ENCODE measurements at regions not wholly inside any gene's neighbourhood (a gene's known extent, or its start where the extent isn't known, plus 50 kb on each side); places are given as distances from the start of the nearest gene placed in this dataset.

GRCh38 chr18:46297124-46297523 lies 192.9 kb downstream of the HAUS1 start:
- FAIRE-seq (no peak), DNase-seq (ENCODE audit: low read depth) (no peak)
- Histone ChIP-seq H3K36me3 (ENCODE audit: control insufficient read depth, insufficient read depth, low read length) (no peaks in the 10 kb centered on the region), H3K4me3 (ENCODE audit: low read depth, low read length) (no peak overlapping the region), H3K27me3 (ENCODE audit: control insufficient read depth, insufficient read depth, low read length) (no peaks in the 10 kb centered on the region)
- no peak for TF ChIP-seq CTCF (IDR thresholded peaks at IDR 0.05; ENCODE audit: insufficient read depth, low read length, severe bottlenecking)

- DNase-seq (ENCODE audit: low read depth) (no peak), FAIRE-seq (no peak)
- Histone ChIP-seq H3K27me3 (ENCODE audit: control insufficient read depth, insufficient read depth, low read length) (no peaks in the 10 kb centered on the region), H3K36me3 (ENCODE audit: control insufficient read depth, insufficient read depth, low read length) (no peaks in the 10 kb centered on the region), H3K4me3 (ENCODE audit: low read depth, low read length) (no peak overlapping the region)
- TF ChIP-seq CTCF (IDR thresholded peaks at IDR 0.05; ENCODE audit: insufficient read depth, low read length, severe bottlenecking) = no peak
Measured at GRCh38 chr18:46297621-46298020, 193.4 kb downstream of the HAUS1 start.

GRCh38 chr18:46298511-46298910 lies 194.3 kb downstream of the HAUS1 start:
- Histone ChIP-seq H3K27me3 (ENCODE audit: control insufficient read depth, insufficient read depth, low read length) (no peaks in the 10 kb centered on the region), H3K4me3 (ENCODE audit: low read depth, low read length) (no peak overlapping the region), H3K36me3 (ENCODE audit: control insufficient read depth, insufficient read depth, low read length) (no peaks in the 10 kb centered on the region)
- TF ChIP-seq CTCF (IDR thresholded peaks at IDR 0.05; ENCODE audit: insufficient read depth, low read length, severe bottlenecking) = no peak
- FAIRE-seq (no peak), DNase-seq (ENCODE audit: low read depth) (no peak)

- Histone ChIP-seq H3K4me3 (ENCODE audit: low read depth, low read length) (no peak overlapping the region), H3K36me3 (ENCODE audit: control insufficient read depth, insufficient read depth, low read length) (no peaks in the 10 kb centered on the region), H3K27me3 (ENCODE audit: control insufficient read depth, insufficient read depth, low read length) (no peaks in the 10 kb centered on the region)
- FAIRE-seq (no peak), DNase-seq (ENCODE audit: low read depth) (no peak)
- no peak for TF ChIP-seq CTCF (IDR thresholded peaks at IDR 0.05; ENCODE audit: insufficient read depth, low read length, severe bottlenecking)
Measured at GRCh38 chr18:46299465-46300008, 195.4 kb downstream of the HAUS1 start.

DNA sequence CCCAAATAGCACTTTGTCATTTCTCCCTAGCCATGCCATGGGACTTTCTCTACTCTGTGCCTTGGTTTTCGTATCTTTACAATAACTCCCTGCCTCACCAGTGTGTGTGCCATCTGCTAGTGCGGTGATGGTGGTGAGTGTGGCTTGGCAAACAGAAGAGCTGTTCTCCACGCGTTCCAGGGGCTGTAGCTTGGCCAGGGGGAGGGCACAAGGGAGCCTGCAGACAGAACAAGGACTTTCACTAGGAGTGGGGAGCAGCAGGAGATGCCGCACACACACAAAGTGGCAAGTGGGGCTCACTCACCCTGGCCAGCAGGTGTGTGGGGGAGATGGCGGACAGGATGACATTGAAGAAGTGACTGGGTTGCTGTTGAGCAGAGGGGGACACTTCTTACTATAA lies 196.9 kb downstream of the HAUS1 start:
- FAIRE-seq (no peak), DNase-seq (ENCODE audit: low read depth) (no peak)
- no peak for TF ChIP-seq CTCF (IDR thresholded peaks at IDR 0.05; ENCODE audit: insufficient read depth, low read length, severe bottlenecking)
- Histone ChIP-seq H3K27me3 (ENCODE audit: control insufficient read depth, insufficient read depth, low read length) (no peaks in the 10 kb centered on the region), H3K4me3 (ENCODE audit: low read depth, low read length) (no peak overlapping the region), H3K36me3 (ENCODE audit: control insufficient read depth, insufficient read depth, low read length) (no peaks in the 10 kb centered on the region)

- FAIRE-seq (no peak), DNase-seq (ENCODE audit: low read depth) (no peak)
- Histone ChIP-seq H3K4me3 (ENCODE audit: low read depth, low read length) (no peak overlapping the region), H3K27me3 (ENCODE audit: control insufficient read depth, insufficient read depth, low read length) (no peaks in the 10 kb centered on the region), H3K36me3 (ENCODE audit: control insufficient read depth, insufficient read depth, low read length) (no peaks in the 10 kb centered on the region)
- TF ChIP-seq CTCF (IDR thresholded peaks at IDR 0.05; ENCODE audit: insufficient read depth, low read length, severe bottlenecking) = no peak
Measured at GRCh38 chr18:46301571-46301970, 197.4 kb downstream of the HAUS1 start.
